ENCODE measurements at regions not wholly inside any gene's neighbourhood (a gene's known extent, or its start where the extent isn't known, plus 50 kb on each side); places are given as distances from the start of the nearest gene placed in this dataset.

DNA sequence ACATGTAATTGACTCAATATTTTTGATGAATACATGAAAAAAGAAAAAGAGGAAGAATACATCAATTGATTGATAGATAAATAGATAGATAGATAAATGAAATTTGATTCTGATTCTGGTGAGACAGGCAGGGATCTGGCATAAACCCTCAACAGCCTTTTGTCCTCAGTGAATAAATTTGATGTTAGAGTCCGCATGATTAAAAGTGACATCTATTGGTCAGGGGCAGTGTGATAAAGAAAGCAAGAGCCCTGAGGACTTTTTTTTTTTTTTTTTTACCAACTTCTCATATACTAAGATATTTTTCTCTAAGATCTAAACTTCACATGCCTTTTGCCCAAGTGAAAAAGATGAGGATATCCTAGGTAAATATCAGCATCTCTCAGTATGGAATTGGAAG is 216.4 kb downstream of the LRRC3B start:
- H3K4me3 ChIP-seq (ENCODE audit: insufficient read depth in 1 of 2, low read depth in 1 of 2, low read length in 2 of 2): no peak overlapping the region
- H2BK120ac ChIP-seq (ENCODE audit: low read depth, low read length): no peak overlapping the region
- H4K8ac ChIP-seq (ENCODE audit: low read length): no peak overlapping the region
- H3K9ac ChIP-seq (ENCODE audit: low read length): no peak overlapping the region
- H3K4me1 ChIP-seq (ENCODE audit: control insufficient read depth, insufficient read depth, low read depth, low read length): no peaks in the 10 kb centered on the region
- no peak overlapping the region for H3K4me2 ChIP-seq (ENCODE audit: low read length, poor library complexity, severe bottlenecking)
- no peak overlapping the region for H2BK12ac ChIP-seq (ENCODE audit: low read length in 2 of 2)
- H3K4ac ChIP-seq (ENCODE audit: low read depth in 1 of 2, low read length in 2 of 2): no peak overlapping the region
- no CpG with 5 or more reads among the region's 1 CpG for WGBS
- H3K18ac ChIP-seq (ENCODE audit: low read depth in 1 of 2, low read length in 2 of 2): no peak overlapping the region
- H3K27me3 ChIP-seq (ENCODE audit: control insufficient read depth in 1 of 2, insufficient read depth in 1 of 2, low read length in 2 of 2): no peaks in the 10 kb centered on the region
- H3K27ac ChIP-seq (ENCODE audit: low read length, poor library complexity, severe bottlenecking): no peak overlapping the region
- no peaks in the 10 kb centered on the region for H3K36me3 ChIP-seq (ENCODE audit: control insufficient read depth in 1 of 2, insufficient read depth in 2 of 2, low read depth in 1 of 2, low read length in 2 of 2)
- H2AFZ ChIP-seq (ENCODE audit: low read depth, low read length): no peak overlapping the region
- H2BK5ac ChIP-seq (ENCODE audit: low read depth, low read length, poor library complexity, severe bottlenecking): no peak overlapping the region
- H3K79me1 ChIP-seq (replicated peaks; ENCODE audit: low read length, poor library complexity, severe bottlenecking): no peaks in the 10 kb centered on the region
- H3K23ac ChIP-seq (ENCODE audit: low read length in 2 of 2): no peak overlapping the region
- H4K91ac ChIP-seq (ENCODE audit: low read length): no peak overlapping the region
- no peak overlapping the region for H2BK15ac ChIP-seq (ENCODE audit: low read depth, poor library complexity, severe bottlenecking)
- peaks cover 13% of the 10 kb centered on the region for H3K9me3 ChIP-seq (ENCODE audit: control insufficient read depth, low read length)
- no peak for DNase-seq
- no peak overlapping the region for H3K14ac ChIP-seq (ENCODE audit: low read length in 2 of 2)
- H2AK5ac ChIP-seq (ENCODE audit: low read length, severe bottlenecking): no peak overlapping the region

DNA sequence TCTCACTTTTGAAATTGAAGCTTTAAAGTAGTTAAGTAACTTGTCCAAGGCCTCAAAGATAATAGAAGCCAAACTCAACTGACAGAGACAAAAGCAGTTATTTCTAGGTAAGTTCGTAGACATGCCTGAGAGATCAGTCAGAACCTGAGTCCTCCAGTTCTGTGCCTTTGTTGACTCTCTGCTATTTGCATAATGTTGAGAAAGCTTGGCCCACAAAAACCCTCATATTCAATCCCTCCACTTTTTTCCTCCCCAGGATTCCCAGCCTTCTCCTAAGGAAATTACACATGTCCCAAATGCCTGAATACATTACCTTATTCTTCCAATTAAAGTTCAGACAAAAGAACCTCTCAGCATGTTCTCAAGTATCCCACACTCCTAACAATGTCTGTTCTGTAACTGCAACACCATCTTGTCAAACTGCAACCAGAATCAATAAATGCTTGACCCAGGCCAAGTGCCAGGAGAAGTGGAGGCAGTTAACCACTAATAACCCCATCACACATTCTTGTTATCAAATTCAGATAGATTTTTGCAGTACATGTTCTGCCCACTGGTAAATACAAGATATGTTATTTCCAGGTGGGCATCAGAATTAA is 217.8 kb downstream of the LRRC3B start:
- no peak overlapping the region for H3K27ac ChIP-seq (ENCODE audit: low read length, poor library complexity, severe bottlenecking)
- H3K4me2 ChIP-seq (ENCODE audit: low read length, poor library complexity, severe bottlenecking): no peak overlapping the region
- no peak overlapping the region for H2AFZ ChIP-seq (ENCODE audit: low read depth, low read length)
- no peaks in the 10 kb centered on the region for H3K36me3 ChIP-seq (ENCODE audit: control insufficient read depth in 1 of 2, insufficient read depth in 2 of 2, low read depth in 1 of 2, low read length in 2 of 2)
- H4K91ac ChIP-seq (ENCODE audit: low read length): no peak overlapping the region
- no peak overlapping the region for H2BK120ac ChIP-seq (ENCODE audit: low read depth, low read length)
- no peak overlapping the region for H3K23ac ChIP-seq (ENCODE audit: low read length in 2 of 2)
- no peak overlapping the region for H2BK12ac ChIP-seq (ENCODE audit: low read length in 2 of 2)
- no peak overlapping the region for H3K18ac ChIP-seq (ENCODE audit: low read depth in 1 of 2, low read length in 2 of 2)
- H3K14ac ChIP-seq (ENCODE audit: low read length in 2 of 2): no peak overlapping the region
- no peak overlapping the region for H2BK5ac ChIP-seq (ENCODE audit: low read depth, low read length, poor library complexity, severe bottlenecking)
- H4K8ac ChIP-seq (ENCODE audit: low read length): no peak overlapping the region
- H3K27me3 ChIP-seq (ENCODE audit: control insufficient read depth in 1 of 2, insufficient read depth in 1 of 2, low read length in 2 of 2): no peaks in the 10 kb centered on the region
- 78% methylated on average over 1 of the region's 1 CpG for WGBS
- no peak overlapping the region for H3K4ac ChIP-seq (ENCODE audit: low read depth in 1 of 2, low read length in 2 of 2)
- H2AK5ac ChIP-seq (ENCODE audit: low read length, severe bottlenecking): no peak overlapping the region
- no peaks in the 10 kb centered on the region for H3K79me1 ChIP-seq (replicated peaks; ENCODE audit: low read length, poor library complexity, severe bottlenecking)
- H3K9ac ChIP-seq (ENCODE audit: low read length): no peak overlapping the region
- DNase-seq: no peak
- H3K4me1 ChIP-seq (ENCODE audit: control insufficient read depth, insufficient read depth, low read depth, low read length): no peaks in the 10 kb centered on the region
- no peak overlapping the region for H3K4me3 ChIP-seq (ENCODE audit: insufficient read depth in 1 of 2, low read depth in 1 of 2, low read length in 2 of 2)
- H3K9me3 ChIP-seq (ENCODE audit: control insufficient read depth, low read length): peaks cover 23% of the 10 kb centered on the region
- H2BK15ac ChIP-seq (ENCODE audit: low read depth, poor library complexity, severe bottlenecking): no peak overlapping the region

GRCh38 chr3:26845194-26845593 is 222.6 kb downstream of the LRRC3B start:
- Histone ChIP-seq H3K9ac (ENCODE audit: low read length) (no peak overlapping the region), H2BK15ac (ENCODE audit: low read depth, poor library complexity, severe bottlenecking) (no peak overlapping the region), H3K23ac (ENCODE audit: low read length in 2 of 2) (no peak overlapping the region), H3K4me3 (ENCODE audit: insufficient read depth in 1 of 2, low read depth in 1 of 2, low read length in 2 of 2) (no peak overlapping the region), H2AFZ (ENCODE audit: low read depth, low read length) (no peak overlapping the region), H3K27ac (ENCODE audit: low read length, poor library complexity, severe bottlenecking) (no peak overlapping the region), H2BK120ac (ENCODE audit: low read depth, low read length) (no peak overlapping the region), H3K79me1 (replicated peaks; ENCODE audit: low read length, poor library complexity, severe bottlenecking) (no peaks in the 10 kb centered on the region), H3K4ac (ENCODE audit: low read depth in 1 of 2, low read length in 2 of 2) (no peak overlapping the region), H3K4me1 (ENCODE audit: control insufficient read depth, insufficient read depth, low read depth, low read length) (no peaks in the 10 kb centered on the region), H2BK5ac (ENCODE audit: low read depth, low read length, poor library complexity, severe bottlenecking) (no peak overlapping the region), H3K9me3 (ENCODE audit: control insufficient read depth, low read length) (peaks cover 37% of the 10 kb centered on the region), H2AK5ac (ENCODE audit: low read length, severe bottlenecking) (no peak overlapping the region), H4K8ac (ENCODE audit: low read length) (no peak overlapping the region), H3K36me3 (ENCODE audit: control insufficient read depth in 1 of 2, insufficient read depth in 2 of 2, low read depth in 1 of 2, low read length in 2 of 2) (no peaks in the 10 kb centered on the region), H2BK12ac (ENCODE audit: low read length in 2 of 2) (no peak overlapping the region), H3K18ac (ENCODE audit: low read depth in 1 of 2, low read length in 2 of 2) (no peak overlapping the region), H4K91ac (ENCODE audit: low read length) (no peak overlapping the region), H3K14ac (ENCODE audit: low read length in 2 of 2) (no peak overlapping the region), H3K27me3 (ENCODE audit: control insufficient read depth in 1 of 2, insufficient read depth in 1 of 2, low read length in 2 of 2) (no peaks in the 10 kb centered on the region), H3K4me2 (ENCODE audit: low read length, poor library complexity, severe bottlenecking) (no peak overlapping the region)
- no peak for DNase-seq
- 100% methylated on average over 3 of the region's 3 CpGs for WGBS

DNA sequence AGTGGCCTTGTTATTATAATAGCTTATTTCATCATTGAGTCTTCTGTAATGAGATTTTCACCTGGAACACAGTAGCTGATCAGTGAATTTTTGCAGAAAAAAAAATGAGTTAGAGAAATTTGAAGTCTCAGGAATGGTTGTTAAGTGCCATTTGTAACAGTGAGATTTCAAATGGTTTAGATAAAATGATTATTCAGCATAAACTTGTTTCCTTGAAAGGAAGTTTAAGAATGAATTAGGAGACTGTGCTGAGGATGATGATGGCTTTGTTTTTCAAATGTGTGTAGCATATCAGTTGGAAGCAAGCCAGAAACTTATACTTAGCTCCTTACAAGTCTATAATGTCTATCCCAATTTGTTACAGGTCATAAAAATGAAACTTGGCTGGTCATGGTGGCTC is 225.1 kb downstream of the LRRC3B start:
- no peak overlapping the region for H4K91ac ChIP-seq (ENCODE audit: low read length)
- H3K4ac ChIP-seq (ENCODE audit: low read depth in 1 of 2, low read length in 2 of 2): no peak overlapping the region
- peaks cover 40% of the 10 kb centered on the region for H3K9me3 ChIP-seq (ENCODE audit: control insufficient read depth, low read length)
- no peaks in the 10 kb centered on the region for H3K79me1 ChIP-seq (replicated peaks; ENCODE audit: low read length, poor library complexity, severe bottlenecking)
- H3K27me3 ChIP-seq (ENCODE audit: control insufficient read depth in 1 of 2, insufficient read depth in 1 of 2, low read length in 2 of 2): no peaks in the 10 kb centered on the region
- H3K36me3 ChIP-seq (ENCODE audit: control insufficient read depth in 1 of 2, insufficient read depth in 2 of 2, low read depth in 1 of 2, low read length in 2 of 2): no peaks in the 10 kb centered on the region
- no peak overlapping the region for H3K4me3 ChIP-seq (ENCODE audit: insufficient read depth in 1 of 2, low read depth in 1 of 2, low read length in 2 of 2)
- no peak overlapping the region for H2BK12ac ChIP-seq (ENCODE audit: low read length in 2 of 2)
- DNase-seq: no peak
- H2AK5ac ChIP-seq (ENCODE audit: low read length, severe bottlenecking): no peak overlapping the region
- H3K18ac ChIP-seq (ENCODE audit: low read depth in 1 of 2, low read length in 2 of 2): no peak overlapping the region
- no peak overlapping the region for H3K23ac ChIP-seq (ENCODE audit: low read length in 2 of 2)
- H2BK120ac ChIP-seq (ENCODE audit: low read depth, low read length): no peak overlapping the region
- no peak overlapping the region for H2AFZ ChIP-seq (ENCODE audit: low read depth, low read length)
- no peak overlapping the region for H2BK15ac ChIP-seq (ENCODE audit: low read depth, poor library complexity, severe bottlenecking)
- H4K8ac ChIP-seq (ENCODE audit: low read length): no peak overlapping the region
- no peaks in the 10 kb centered on the region for H3K4me1 ChIP-seq (ENCODE audit: control insufficient read depth, insufficient read depth, low read depth, low read length)
- no peak overlapping the region for H2BK5ac ChIP-seq (ENCODE audit: low read depth, low read length, poor library complexity, severe bottlenecking)
- H3K4me2 ChIP-seq (ENCODE audit: low read length, poor library complexity, severe bottlenecking): no peak overlapping the region
- H3K9ac ChIP-seq (ENCODE audit: low read length): no peak overlapping the region
- H3K27ac ChIP-seq (ENCODE audit: low read length, poor library complexity, severe bottlenecking): no peak overlapping the region
- no peak overlapping the region for H3K14ac ChIP-seq (ENCODE audit: low read length in 2 of 2)
